Esophagus muscularis mucosa (tissue), 4 donors: ENCODE measurements at regions not wholly inside any gene's neighbourhood (a gene's known extent, or its start where the extent isn't known, plus 50 kb on each side); places are given as distances from the start of the nearest gene placed in this dataset.

Experiments
- DNase-seq: peaks from one replicate; pipeline ENCODE4 v3.0.0-alpha.2; 2017; ENCODE audit errors: extremely low spot score
- H3K27ac ChIP-seq, 4 donors: fragments of 200-600 bp; sonication (generic); replicated peaks in 1 of 4; 1 replicate in 3 of 4; 2 replicates in 1 of 4; pipeline ENCODE4 v1.5.1; 2016 to 2019; ENCODE audit warnings: mild to moderate bottlenecking in 1 of 4
- H3K27me3 ChIP-seq, 4 donors: fragments of 200-600 bp; sonication (generic); one replicate each; pipeline versions ENCODE4 v1.5.1 to v1.6.0; 2016 to 2019
- H3K36me3 ChIP-seq, 4 donors: fragments of 200-600 bp; sonication (generic); one replicate each; pipeline ENCODE4 v1.5.1; 2016 to 2019
- H3K4me1 ChIP-seq, 4 donors: fragments of 200-600 bp; sonication (generic); one replicate each; pipeline ENCODE4 v1.5.1; 2016 to 2019
- H3K4me3 ChIP-seq, 4 donors: fragments of 200-600 bp; sonication (generic); 1 replicate in 2 of 4; 2 replicates in 2 of 4; pipeline ENCODE4 v1.5.1; 2016 to 2019; ENCODE audit warnings: mild to moderate bottlenecking in 4 of 4, moderate library complexity in 1 of 4
- H3K9me3 ChIP-seq, 4 donors: fragments of 200-600 bp; sonication (generic); 1 replicate in 3 of 4; 2 replicates in 1 of 4; pipeline ENCODE4 v1.5.1; 2016 to 2019
- EP300 ChIP-seq: sonication (generic); formaldehyde crosslinking; IDR thresholded peaks from one replicate; pipeline ENCODE4 v1.6.1; 2017; ENCODE audit warnings: antibody characterized with exemption
- POLR2A ChIP-seq: fragments of 450-650 bp; IDR thresholded peaks from one replicate; pipeline ENCODE4 v1.6.1; 2017; ENCODE audit warnings: antibody characterized with exemption, moderate library complexity, mild to moderate bottlenecking, low read depth
- POLR2AphosphoS5 ChIP-seq, 2 donors: sonication (generic); formaldehyde crosslinking; IDR thresholded peaks; one replicate each; pipeline ENCODE4 v1.6.1; 2017; ENCODE audit warnings: antibody characterized with exemption in 2 of 2
- WGBS: methylation state at CpG from one replicate; pipeline ENCODE4 v1.1.5; 2018; 5-methylcytosine and 5-hydroxymethylcytosine counted together
- intact Hi-C: fragments of 100-400 bp; cut with DNase I; formaldehyde crosslinking; loops from one replicate; pipeline ENCODE4 v1.15.1; 2023
- TF ChIP-seq, protein P1 (sequence below), 3 experiments: fragments of 200-600 bp in 2 of 3; fragments of 450-650 bp in 1 of 3; sonication (generic) in 2 of 3; IDR thresholded peaks; one replicate each; pipeline ENCODE4 v1.5.1; 2017 to 2019; ENCODE audit warnings: antibody characterized with exemption in 3 of 3, mild to moderate bottlenecking in 2 of 3, moderate library complexity in 1 of 3

DNA sequence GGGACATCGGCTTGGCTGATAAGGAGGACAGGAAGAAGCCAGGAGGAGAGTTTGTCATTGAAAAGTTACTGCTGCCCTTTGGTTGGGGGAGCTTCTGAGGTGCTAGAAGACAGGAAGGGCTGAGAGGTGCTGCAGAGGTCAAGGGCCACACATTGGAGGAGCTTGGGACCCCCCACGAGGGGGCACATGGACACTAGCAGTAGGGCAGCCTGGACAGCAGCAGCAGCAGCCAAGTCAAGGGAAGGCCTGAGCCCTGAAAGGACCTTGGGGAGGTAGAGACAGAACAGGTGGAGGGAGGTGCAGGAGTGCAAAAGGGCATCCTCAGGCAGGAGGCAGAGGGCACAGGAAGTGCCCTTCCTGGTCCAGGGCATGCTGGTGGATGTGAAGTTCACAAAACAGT lies 439.7 kb upstream of the IGFBP3 start:
- no peaks in the 10 kb centered on the region for H3K4me1 ChIP-seq
- H3K4me3 ChIP-seq: no peak overlapping the region
- 75% methylated on average over 2 of the region's 2 CpGs for WGBS
- DNase-seq: no peak
- no peaks in the 10 kb centered on the region for H3K36me3 ChIP-seq
- no peak overlapping the region for H3K27ac ChIP-seq
- no peaks in the 10 kb centered on the region for H3K27me3 ChIP-seq
- H3K9me3 ChIP-seq: no peaks in the 10 kb centered on the region
- TF ChIP-seq POLR2A (no peak), EP300 (no peak), POLR2AphosphoS5 (IDR thresholded peaks at IDR 0.05) (no peak)
- TF ChIP-seq, protein P1, sequence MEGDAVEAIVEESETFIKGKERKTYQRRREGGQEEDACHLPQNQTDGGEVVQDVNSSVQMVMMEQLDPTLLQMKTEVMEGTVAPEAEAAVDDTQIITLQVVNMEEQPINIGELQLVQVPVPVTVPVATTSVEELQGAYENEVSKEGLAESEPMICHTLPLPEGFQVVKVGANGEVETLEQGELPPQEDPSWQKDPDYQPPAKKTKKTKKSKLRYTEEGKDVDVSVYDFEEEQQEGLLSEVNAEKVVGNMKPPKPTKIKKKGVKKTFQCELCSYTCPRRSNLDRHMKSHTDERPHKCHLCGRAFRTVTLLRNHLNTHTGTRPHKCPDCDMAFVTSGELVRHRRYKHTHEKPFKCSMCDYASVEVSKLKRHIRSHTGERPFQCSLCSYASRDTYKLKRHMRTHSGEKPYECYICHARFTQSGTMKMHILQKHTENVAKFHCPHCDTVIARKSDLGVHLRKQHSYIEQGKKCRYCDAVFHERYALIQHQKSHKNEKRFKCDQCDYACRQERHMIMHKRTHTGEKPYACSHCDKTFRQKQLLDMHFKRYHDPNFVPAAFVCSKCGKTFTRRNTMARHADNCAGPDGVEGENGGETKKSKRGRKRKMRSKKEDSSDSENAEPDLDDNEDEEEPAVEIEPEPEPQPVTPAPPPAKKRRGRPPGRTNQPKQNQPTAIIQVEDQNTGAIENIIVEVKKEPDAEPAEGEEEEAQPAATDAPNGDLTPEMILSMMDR (IDR thresholded peaks at IDR 0.05): no peak
- intact Hi-C loops: no loop called here

DNA sequence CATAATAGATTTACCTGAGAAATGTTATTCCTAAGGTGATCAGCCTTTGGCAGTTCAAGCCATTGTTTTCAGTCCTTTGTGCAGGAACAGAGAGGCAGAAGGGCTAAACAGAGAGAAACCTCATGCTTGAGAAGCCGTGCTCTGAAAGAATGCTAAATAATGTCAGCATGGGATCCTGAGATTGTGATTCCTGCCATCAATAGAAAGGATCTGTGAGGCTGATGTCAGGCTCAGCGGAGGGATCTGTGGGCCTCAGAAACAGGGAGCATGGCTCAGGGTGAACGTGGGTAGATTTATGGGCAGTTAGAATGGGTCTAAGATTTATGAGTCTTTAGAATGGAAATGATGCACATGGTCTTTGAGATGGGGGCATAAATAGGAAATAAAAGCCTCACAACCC lies 439.2 kb upstream of the IGFBP3 start:
- no peak for DNase-seq
- no peak overlapping the region for H3K4me3 ChIP-seq
- no peaks in the 10 kb centered on the region for H3K9me3 ChIP-seq
- WGBS: 84% methylated on average over 3 of the region's 3 CpGs
- no peaks in the 10 kb centered on the region for H3K27me3 ChIP-seq
- no peak overlapping the region for H3K27ac ChIP-seq
- intact Hi-C loops: no loop called here
- no peak for TF ChIP-seq POLR2AphosphoS5 (IDR thresholded peaks at IDR 0.05)
- TF ChIP-seq EP300: no peak
- no peak for TF ChIP-seq POLR2A
- TF ChIP-seq, protein P1 (IDR thresholded peaks at IDR 0.05): no peak
- H3K4me1 ChIP-seq: no peaks in the 10 kb centered on the region
- H3K36me3 ChIP-seq: no peaks in the 10 kb centered on the region

DNA sequence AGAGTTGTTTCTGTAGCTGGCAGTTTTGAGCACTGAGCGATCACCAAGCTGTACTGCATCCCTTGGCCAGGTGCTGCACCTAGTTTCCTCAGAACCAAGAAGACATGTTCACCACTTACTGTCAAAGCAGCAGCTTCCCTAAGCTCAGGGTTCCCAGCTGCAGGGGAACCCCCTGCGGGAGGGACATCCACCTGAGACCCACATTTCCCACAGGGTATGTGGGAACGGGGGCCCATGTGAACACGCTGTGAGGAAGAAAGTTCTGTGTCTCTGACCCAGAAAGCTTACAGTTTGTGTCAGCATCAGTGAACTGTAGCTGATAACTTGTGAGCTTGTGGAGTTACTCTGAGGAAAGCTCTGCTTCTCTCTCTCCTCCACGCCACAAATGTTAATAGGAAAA lies 436.8 kb upstream of the IGFBP3 start:
- intact Hi-C loops: no loop called here
- no peak for DNase-seq
- WGBS: 98% methylated on average over 5 of the region's 5 CpGs
- TF ChIP-seq POLR2A: no peak
- TF ChIP-seq POLR2AphosphoS5 (IDR thresholded peaks at IDR 0.05): no peak
- TF ChIP-seq, protein P1 (IDR thresholded peaks at IDR 0.05): no peak
- TF ChIP-seq EP300: no peak
- Histone ChIP-seq H3K4me3 (no peak overlapping the region), H3K27ac (no peak overlapping the region), H3K9me3 (no peaks in the 10 kb centered on the region), H3K27me3 (no peaks in the 10 kb centered on the region), H3K36me3 (no peaks in the 10 kb centered on the region), H3K4me1 (no peaks in the 10 kb centered on the region)

DNA sequence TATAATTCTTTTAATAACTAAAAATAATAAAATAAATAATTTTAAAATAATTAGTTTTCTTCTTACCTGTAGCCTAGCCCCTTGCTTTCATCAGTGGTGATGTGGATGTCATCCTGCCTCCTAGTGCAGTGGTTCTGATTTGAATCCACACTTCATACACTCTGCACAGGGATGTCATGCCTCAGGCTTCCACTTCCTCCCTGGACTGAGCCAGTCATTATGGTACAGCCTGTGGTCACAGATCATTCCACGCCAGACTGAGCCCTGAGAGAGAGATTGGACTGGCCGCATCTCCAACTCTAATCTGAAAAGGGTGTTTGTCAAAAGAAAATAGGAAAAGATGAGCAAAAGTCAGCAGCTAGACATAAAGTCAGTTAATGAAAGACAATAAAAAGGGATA lies 436.2 kb upstream of the IGFBP3 start:
- 93% methylated on average over 2 of the region's 2 CpGs for WGBS
- Histone ChIP-seq H3K4me3 (no peak overlapping the region), H3K4me1 (no peaks in the 10 kb centered on the region), H3K27ac (no peak overlapping the region), H3K27me3 (no peaks in the 10 kb centered on the region), H3K9me3 (no peaks in the 10 kb centered on the region), H3K36me3 (no peaks in the 10 kb centered on the region)
- no peak for TF ChIP-seq POLR2AphosphoS5 (IDR thresholded peaks at IDR 0.05)
- TF ChIP-seq POLR2A: no peak
- TF ChIP-seq EP300: no peak
- TF ChIP-seq, protein P1 (IDR thresholded peaks at IDR 0.05): no peak
- intact Hi-C loops: no loop called here
- DNase-seq: no peak

DNA sequence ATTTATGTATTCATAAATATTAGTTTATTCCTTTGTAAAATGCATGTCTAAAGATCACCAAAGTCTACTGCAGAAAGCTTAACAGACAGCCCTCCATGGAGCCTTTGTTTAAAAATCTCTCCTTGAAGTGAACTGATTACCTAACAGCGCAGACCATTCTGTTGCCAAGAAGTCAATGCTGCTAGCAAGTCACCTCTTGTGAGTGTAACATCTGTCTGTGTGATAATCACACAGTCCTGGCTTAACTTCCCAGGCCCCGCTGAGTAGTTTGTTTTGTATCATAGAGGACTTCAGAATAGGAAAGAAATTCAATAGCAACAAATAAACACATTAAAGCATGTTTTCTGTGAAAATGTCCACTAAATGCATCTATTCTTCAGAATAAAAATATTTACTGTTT lies 435.3 kb upstream of the IGFBP3 start:
- Histone ChIP-seq H3K36me3 (no peaks in the 10 kb centered on the region), H3K4me3 (no peak overlapping the region), H3K27me3 (no peaks in the 10 kb centered on the region), H3K9me3 (no peaks in the 10 kb centered on the region), H3K27ac (no peak overlapping the region), H3K4me1 (no peaks in the 10 kb centered on the region)
- WGBS: 97% methylated on average over 2 of the region's 2 CpGs
- no peak for DNase-seq
- no peak for TF ChIP-seq POLR2A
- TF ChIP-seq POLR2AphosphoS5 (IDR thresholded peaks at IDR 0.05): no peak
- TF ChIP-seq, protein P1 (IDR thresholded peaks at IDR 0.05): no peak
- TF ChIP-seq EP300: no peak
- intact Hi-C loops: no loop called here
